Left lung (tissue), 4 donors: ENCODE measurements at regions not wholly inside any gene's neighbourhood (a gene's known extent, or its start where the extent isn't known, plus 50 kb on each side); places are given as distances from the start of the nearest gene placed in this dataset.

Experiments
- ATAC-seq: fragments of 200-7000 bp; cut with Tn5 transposase; one replicate; pipeline ENCODE4 v1.9.1; 2020; ENCODE audit warnings: moderate library complexity
- DNase-seq, 4 donors: peaks; one replicate each; pipeline ENCODE4 v3.0.0-alpha.2; 2013 to 2020
- H3K27ac ChIP-seq, 2 donors: fragments of 200-600 bp; sonication (generic) in 1 of 2; one replicate each; pipeline versions ENCODE4 v1.5.0 to v1.8.0; 2020 to 2021
- H3K27me3 ChIP-seq, 2 donors: fragments of 200-600 bp; sonication (generic) in 1 of 2; one replicate each; pipeline versions ENCODE4 v1.5.0 to v1.8.0; 2020 to 2021
- H3K36me3 ChIP-seq, 2 donors: fragments of 200-600 bp; sonication (generic) in 1 of 2; one replicate each; pipeline versions ENCODE4 v1.5.0 to v1.8.0; 2020 to 2021
- H3K4me1 ChIP-seq, 2 donors: fragments of 200-600 bp; one replicate each; pipeline ENCODE4 v1.8.0; 2021
- H3K4me3 ChIP-seq, 2 donors: fragments of 200-600 bp; sonication (generic) in 1 of 2; one replicate each; pipeline versions ENCODE4 v1.5.0 to v1.8.0; 2020 to 2021; ENCODE audit warnings: mild to moderate bottlenecking in 1 of 2
- H3K9me3 ChIP-seq, 2 donors: fragments of 200-600 bp; sonication (generic) in 1 of 2; one replicate each; pipeline versions ENCODE4 v1.5.0 to v1.8.0; 2020 to 2021
- CTCF ChIP-seq, 2 donors: fragments of 200-600 bp; sonication (generic) in 1 of 2; IDR thresholded peaks; one replicate each; pipeline versions ENCODE4 v1.5.0 to v1.8.0; 2021; ENCODE audit warnings: antibody characterized with exemption in 2 of 2
- intact Hi-C, 2 donors: fragments of 100-400 bp; cut with DNase I; formaldehyde crosslinking; loops; one replicate each; pipeline versions ENCODE4 v1.11.2 to v1.14.2; 2022
- donor health status: DM: no; HTN: yes; CAD: no.
- donor health status: DM: no; HTN: no; CAD: no.

DNA sequence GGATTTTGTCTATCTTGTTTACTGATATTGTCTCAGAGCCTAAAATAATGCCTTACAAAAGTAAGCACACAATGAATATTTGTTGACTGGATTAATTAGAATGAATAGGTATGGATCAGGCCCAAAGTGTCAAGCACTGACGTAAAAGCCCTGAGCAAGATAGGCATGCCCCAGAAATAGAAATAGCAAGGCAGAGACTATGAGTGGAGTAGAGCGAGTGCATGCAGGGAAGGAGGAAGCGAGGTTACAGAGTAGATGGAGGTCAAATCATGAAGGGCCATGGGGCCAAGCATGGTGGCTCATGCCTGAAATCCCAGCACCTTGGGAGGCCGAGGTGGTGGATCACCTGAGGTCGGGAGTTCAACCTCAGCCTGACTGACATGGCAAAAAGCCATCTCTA is 51.6 kb upstream of the SFTPD start:
- ATAC-seq: no peak
- no peaks in the 10 kb centered on the region for H3K4me1 ChIP-seq
- H3K9me3 ChIP-seq: no peaks in the 10 kb centered on the region
- intact Hi-C loops: no loop called here
- no peak for DNase-seq
- no peak overlapping the region for H3K27ac ChIP-seq
- no peaks in the 10 kb centered on the region for H3K27me3 ChIP-seq
- no peak overlapping the region for H3K4me3 ChIP-seq
- no peaks in the 10 kb centered on the region for H3K36me3 ChIP-seq
- no peak for TF ChIP-seq CTCF (IDR thresholded peaks at IDR 0.05)
